GM12872 (cell line): ENCODE measurements at regions not wholly inside any gene's neighbourhood (a gene's known extent, or its start where the extent isn't known, plus 50 kb on each side); places are given as distances from the start of the nearest gene placed in this dataset.

Source experiments
- CTCF ChIP-seq: IDR thresholded peaks from 3 replicates; pipeline ENCODE4 v1.5.1; 2011; ENCODE audit warnings: low read depth, mild to moderate bottlenecking, low read length, moderate library complexity; ENCODE audit not compliant: insufficient read depth

- no peak for TF ChIP-seq CTCF
These were observed 243.9 kb downstream of the LY86 start for GRCh38 chr6:6832439-6832838.

GRCh38 chr6:6834356-6835222 lies 246.1 kb downstream of the LY86 start:
- TF ChIP-seq CTCF = no peak

DNA sequence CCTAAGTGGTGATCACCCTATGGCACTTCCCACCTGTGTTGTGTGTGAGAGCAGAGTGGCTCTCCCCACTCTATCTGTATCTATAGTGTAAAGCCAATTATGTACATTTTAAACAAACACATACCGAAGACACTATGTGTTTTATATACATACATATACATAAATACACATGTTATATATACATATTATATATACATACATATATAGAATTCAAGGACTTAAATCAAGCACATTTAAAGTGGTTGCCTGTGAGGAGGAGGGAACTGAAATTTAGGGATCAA lies 246.6 kb downstream of the LY86 start:
- TF ChIP-seq CTCF = no peak

DNA sequence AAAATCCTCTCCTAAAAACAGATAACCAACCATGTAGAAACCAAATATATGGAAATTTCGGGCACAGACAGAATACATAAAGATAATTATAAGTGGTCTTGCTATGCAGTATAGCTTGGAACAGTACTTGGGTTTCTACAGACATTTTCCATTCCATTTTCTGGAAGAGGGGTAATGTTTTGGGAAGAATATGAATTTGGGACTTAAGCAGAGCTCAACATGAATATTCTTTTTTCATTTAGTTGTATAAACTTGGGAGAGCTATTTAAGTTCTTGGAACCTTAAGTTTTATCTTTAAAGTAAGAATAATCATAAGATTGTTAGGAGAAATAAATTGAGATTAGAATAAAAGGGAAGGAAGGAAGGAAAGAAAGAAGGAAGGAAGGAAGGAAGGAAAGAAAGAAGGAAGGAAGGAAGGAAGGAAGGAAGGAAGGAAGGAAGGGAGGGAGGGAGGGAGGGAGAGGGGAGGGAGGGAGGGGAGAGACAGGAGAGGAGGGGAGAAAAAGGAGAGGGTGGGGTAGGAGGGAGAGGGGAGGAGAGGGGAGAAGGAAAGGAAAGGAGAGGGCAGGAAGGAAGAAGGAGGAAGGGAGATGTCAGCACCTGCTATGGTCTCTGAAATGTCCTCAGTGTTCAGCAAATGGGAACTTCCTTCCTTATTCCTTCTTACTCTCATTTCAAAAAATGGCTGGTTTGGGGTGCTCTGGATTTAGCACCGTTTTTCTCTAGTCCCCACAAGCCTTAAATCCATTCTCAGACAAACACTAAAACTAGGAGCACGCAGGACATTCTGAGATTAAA lies 248.3 kb downstream of the LY86 start:
- no peak for TF ChIP-seq CTCF

DNA sequence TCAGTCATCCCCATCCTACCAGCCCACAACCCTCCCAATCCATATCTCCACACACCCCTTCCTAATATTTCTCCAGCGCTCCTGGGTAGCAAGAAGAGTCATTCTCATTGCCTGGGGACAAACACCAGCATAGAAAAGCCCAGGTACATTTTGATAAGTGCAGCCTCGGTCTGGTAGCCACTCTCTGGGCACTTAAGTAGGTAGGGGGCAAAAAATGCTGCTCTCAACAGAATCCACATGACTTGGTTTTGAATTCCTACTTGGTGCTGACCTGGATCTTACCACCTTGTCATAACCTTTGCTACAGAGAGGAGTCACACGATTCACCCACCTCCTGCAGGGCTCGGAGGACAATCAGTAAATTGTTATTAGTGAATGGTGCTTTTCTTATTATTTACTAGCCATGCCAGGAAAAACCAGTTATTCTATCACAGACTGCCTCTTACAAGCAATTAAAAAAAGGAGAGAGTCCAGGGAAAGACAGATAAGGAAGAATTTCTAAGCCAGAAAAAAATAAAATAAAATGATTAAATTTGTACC lies 249.1 kb downstream of the LY86 start:
- no peak for TF ChIP-seq CTCF

GRCh38 chr6:6840831-6841291 lies 252.3 kb downstream of the LY86 start:
- TF ChIP-seq CTCF = no peak

DNA sequence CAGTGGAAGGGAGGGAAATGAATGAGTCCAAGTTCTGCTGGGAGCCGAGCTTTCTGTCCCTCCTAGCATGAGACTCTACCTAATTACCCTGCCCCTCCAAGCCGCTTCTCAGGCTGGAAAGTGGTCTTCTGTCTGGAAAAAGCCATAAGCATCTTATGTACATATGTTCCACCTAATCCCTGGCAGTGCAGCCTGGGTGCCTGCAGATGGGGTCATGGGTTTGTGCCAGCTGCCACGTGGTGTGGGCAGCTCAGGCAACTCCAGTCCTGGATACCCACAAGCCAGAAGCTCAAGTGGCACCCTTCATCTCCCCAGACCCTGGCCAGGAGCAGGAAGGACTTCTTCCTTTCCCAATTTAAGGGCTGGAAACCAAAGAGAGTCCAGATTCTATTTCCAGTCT lies 253.1 kb downstream of the LY86 start:
- TF ChIP-seq CTCF = no peak
